Sigmoid colon (tissue), 4 donors: ENCODE measurements at regions not wholly inside any gene's neighbourhood (a gene's known extent, or its start where the extent isn't known, plus 50 kb on each side); places are given as distances from the start of the nearest gene placed in this dataset.

Source experiments
- EP300 ChIP-seq, 4 donors: sonication (generic); formaldehyde crosslinking; IDR thresholded peaks; one replicate each; pipeline ENCODE4 v1.6.1; 2017; ENCODE audit warnings: antibody characterized with exemption in 4 of 4
- POLR2A ChIP-seq, 2 donors: fragments of 450-650 bp; IDR thresholded peaks; one replicate each; pipeline ENCODE4 v1.6.1; 2016; ENCODE audit warnings: antibody characterized with exemption in 2 of 2, mild to moderate bottlenecking in 2 of 2, moderate library complexity in 2 of 2
- POLR2AphosphoS5 ChIP-seq, 4 donors: sonication (generic); formaldehyde crosslinking; IDR thresholded peaks; one replicate each; pipeline ENCODE4 v1.6.1; 2017; ENCODE audit warnings: antibody characterized with exemption in 4 of 4
- TF ChIP-seq, protein P1 (sequence below), 4 experiments: fragments of 450-650 bp in 3 of 4; fragments of 200-600 bp in 1 of 4; IDR thresholded peaks; one replicate each; pipeline ENCODE4 v1.5.1; 2016 to 2019; ENCODE audit warnings: antibody characterized with exemption in 4 of 4, mild to moderate bottlenecking in 3 of 4, moderate library complexity in 2 of 4

DNA sequence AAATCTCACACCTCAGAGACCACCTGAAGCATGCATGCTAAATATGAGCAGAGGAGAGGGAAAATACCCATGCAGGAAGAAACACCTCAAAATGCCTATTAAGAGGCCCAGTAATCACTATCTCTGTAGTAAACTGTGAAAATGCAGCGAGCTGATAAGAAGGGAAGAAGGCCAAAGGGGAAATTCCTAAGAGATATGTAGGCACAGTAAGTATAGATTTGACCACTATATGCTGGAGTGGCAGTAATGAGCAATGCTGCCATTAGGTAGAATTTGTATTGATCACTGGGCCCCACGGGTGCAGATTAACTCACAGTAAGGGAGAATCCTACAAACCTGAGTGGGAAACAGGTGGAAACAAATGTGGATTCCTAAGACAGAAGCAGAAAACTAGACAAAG is 1813.1 kb upstream of the RAG2 start:
- no peak for TF ChIP-seq EP300 (IDR thresholded peaks at IDR 0.05)
- TF ChIP-seq, protein P1, sequence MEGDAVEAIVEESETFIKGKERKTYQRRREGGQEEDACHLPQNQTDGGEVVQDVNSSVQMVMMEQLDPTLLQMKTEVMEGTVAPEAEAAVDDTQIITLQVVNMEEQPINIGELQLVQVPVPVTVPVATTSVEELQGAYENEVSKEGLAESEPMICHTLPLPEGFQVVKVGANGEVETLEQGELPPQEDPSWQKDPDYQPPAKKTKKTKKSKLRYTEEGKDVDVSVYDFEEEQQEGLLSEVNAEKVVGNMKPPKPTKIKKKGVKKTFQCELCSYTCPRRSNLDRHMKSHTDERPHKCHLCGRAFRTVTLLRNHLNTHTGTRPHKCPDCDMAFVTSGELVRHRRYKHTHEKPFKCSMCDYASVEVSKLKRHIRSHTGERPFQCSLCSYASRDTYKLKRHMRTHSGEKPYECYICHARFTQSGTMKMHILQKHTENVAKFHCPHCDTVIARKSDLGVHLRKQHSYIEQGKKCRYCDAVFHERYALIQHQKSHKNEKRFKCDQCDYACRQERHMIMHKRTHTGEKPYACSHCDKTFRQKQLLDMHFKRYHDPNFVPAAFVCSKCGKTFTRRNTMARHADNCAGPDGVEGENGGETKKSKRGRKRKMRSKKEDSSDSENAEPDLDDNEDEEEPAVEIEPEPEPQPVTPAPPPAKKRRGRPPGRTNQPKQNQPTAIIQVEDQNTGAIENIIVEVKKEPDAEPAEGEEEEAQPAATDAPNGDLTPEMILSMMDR (IDR thresholded peaks at IDR 0.05) = no peak
- no peak for TF ChIP-seq POLR2AphosphoS5 (IDR thresholded peaks at IDR 0.05)
- no peak for TF ChIP-seq POLR2A (IDR thresholded peaks at IDR 0.05)
